HG03108 (cell line): ENCODE measurements at regions not wholly inside any gene's neighbourhood (a gene's known extent, or its start where the extent isn't known, plus 50 kb on each side); places are given as distances from the start of the nearest gene placed in this dataset.

Source experiments
- ATAC-seq: cut with Tn5 transposase; IDR thresholded peaks from one replicate; pipeline ENCODE4 v1.9.1; 2021; ENCODE audit warnings: moderate library complexity; ENCODE audit not compliant: unreplicated experiment

DNA sequence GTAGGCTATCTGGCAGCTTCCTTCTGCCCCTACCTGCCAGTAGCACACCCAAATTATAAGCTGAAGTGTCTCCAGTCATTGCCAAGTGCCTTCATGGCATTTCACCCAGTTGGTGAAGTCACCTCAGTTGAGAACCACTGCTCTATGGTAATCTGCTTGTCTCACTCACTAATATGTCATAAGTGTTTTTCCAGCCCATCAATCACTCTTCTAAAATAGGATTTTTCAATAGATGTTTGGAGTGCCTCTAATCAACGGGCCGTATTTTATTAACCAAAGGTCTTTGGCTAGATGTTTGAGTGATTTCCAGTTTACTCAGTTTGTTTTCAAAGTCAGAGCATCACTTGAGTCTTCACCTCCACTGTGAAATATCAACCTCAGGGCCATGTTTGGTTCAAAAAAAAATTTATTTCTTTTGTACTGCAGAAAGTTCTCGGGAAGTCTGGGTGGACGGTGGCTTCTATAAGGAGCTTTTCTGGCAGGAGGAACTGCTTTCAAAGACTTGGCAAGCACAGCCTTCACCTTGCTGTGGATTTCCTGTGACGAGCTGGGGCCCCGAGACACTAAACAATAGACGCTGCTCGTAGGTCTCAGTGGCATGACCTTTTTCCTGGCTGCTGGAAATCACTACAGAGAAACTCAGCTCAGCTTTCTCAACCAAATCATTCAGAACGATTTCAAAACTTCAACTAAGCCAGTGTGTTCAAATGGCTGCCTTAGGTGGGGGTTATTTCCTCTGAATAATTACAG is 95.2 kb upstream of the FOXF1 start:
- ATAC-seq = no peak

DNA sequence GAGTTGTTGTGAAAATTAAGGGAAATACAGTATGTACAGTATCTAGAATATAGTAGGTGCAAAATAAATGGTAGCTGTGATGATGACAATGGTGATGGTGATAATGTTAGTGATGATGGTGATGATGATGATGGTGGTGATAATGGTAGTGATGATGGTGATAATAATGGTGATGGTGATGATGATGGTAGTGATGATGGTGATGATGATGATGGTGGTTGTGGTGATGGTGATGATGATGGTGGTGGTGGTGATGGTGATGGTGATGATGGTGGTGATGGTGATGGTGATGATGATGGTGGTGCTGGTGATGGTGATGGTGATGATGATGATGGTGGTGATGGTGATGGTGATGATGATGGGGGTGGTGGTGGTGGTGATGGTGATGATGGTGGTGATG is 91.3 kb upstream of the FOXF1 start:
- ATAC-seq = no peak

DNA sequence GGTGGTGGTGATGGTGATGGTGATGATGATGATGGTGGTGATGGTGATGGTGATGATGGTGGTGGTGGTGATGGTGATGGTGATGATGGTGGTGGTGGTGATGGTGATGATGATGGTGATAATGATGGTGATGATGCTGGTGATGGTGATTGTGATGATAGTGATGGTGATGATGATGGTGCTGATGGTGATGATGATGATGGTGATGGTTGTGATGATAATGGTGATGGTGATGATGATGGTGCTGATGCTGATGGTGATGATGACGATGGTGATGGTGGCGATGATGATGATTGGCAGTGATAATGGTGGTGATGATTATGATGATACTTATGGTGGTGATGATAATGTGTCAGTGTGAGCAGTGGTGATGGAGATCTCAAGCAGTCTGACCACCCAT is 90.8 kb upstream of the FOXF1 start:
- ATAC-seq = no peak

DNA sequence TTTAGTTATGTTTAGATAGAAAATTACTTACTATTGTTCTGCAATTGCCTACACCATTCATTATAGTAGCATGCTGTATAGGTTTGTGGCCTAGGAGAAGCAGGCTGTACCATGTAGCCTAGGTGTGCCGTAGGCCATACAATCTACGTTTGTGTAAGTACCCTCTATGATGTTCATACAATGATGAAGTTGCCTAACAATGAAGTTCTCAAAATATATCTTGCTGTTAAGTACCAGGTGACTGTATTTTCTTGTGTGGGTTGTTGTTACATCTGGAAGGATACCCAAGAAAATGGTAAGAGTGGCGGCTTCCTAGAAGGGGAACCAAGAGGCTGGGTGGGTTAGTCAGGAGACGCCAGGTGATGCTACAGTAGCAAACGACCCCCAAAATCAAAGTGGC is 88.3 kb upstream of the FOXF1 start:
- no peak for ATAC-seq

DNA sequence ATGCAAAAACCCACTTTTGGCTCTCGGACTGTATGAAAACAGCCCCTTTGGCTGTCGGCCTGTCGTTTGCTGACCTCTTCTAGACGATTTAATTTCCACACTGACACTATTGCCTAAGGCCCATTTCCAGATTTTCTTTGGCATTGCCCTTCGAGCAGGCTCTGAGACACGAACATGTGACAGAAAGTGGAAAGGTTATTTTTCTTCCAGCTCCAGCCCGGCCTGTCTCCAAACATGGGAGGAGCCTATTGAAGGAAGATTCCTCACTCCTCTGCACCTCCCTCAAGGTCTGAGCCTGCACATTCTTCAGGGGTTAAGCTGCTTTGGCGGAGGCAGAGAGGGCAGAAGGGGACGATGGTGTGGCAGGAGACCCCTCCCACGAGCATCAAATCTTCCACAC is 85.9 kb upstream of the FOXF1 start:
- no peak for ATAC-seq

DNA sequence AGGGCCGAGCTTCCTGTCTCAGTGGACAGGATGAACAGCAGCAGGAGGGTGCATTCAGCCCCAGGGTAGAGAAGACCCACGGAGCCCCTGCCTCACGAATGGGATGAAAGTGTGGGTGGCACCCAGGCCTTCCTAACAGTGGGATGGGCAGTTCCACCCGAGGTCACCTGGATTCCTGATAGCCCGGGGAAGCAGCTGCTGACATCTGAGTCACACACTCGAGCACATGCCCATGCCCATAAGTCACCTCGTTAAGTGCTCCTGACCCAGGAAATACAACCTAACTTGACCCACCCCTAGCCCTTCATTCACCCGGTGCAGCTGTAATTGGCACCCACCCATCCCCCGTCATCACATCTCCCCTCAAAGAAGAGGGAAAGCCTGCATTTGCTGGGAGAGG is 85.3 kb upstream of the FOXF1 start:
- ATAC-seq = no peak

DNA sequence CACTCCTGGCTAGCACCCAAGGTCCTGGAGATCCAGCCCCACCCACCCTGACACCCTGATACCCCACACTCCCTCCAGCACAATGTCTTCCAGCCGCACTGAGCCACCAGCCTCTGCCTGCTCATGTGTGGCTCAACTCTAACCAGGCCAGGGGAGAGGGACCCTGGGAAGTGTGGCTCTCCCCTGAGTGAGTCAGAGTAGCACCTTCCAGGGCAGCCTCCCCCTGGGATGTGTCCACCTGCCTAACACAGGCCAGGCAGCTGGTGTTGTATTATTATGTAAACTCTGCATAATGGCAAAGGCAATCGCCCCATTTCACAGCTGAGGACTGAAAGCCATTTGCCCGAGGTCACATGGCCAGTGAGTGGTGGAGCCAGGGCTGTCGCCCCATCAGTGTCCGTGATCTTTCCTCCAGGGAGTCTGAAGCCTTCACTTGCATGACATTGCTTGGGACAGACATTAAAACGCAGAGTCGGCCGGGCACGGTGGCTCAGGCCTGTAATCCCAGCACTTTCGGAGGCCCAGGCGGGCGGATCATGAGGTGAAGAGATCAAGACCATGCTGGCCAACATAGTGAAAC is 84.2 kb upstream of the FOXF1 start:
- ATAC-seq = no peak

DNA sequence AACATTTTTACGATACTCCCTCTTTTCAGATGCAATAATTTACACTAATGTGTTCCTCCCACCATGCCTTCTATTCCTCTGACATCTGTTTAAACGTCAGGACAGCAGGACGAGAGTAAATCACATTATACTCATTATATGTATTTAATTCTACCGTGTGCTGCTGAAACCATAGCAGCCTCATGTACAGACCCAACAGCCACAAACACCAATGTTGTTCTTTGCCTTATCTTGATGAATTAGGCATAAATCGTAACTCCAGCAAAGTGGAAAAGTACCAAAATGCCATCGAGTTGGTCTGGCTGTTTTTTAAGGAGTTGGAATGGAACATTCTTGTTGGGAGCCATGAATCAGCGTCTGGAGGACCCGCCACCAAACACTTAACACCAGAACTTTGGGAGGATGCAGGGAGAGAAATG is 82.9 kb upstream of the FOXF1 start:
- no peak for ATAC-seq

DNA sequence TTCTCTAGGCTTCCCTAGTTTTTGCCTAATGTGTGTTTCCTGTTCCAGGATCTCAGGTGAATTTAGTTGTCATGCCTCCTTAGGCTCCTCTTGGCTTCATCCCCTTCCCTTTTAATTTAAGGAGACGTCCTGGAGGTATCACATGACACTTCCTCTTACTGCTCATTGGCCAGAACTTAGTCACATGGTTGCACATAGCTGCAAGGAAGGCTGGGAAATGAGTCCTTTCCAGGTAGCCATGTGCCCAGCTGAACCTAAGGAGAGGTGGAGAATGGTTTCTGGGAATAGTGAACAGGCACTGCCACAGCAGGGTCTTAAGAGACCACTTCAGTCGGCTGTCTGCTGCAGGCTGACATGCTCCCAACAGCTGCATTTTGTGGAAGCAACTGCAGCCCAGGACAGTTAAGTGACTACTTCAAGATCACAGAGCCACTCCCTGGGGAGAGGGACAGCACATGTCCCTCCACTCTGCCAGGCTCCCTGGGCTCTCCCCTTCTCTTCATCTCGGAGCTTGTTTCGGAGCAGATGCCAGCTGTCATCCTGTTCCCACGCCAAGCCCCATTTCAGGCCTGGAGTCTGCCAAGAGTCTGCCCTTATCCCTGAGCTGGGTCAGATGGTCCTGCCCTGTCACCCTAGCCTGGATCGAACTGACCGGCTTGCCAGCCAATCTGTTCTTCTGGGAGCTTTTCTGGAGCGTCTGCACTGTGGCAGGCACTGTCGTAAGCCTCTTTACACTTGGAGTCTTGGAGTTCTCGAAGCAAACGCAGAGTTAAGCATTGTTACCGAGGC is 81.4 kb upstream of the FOXF1 start:
- ATAC-seq = no peak

DNA sequence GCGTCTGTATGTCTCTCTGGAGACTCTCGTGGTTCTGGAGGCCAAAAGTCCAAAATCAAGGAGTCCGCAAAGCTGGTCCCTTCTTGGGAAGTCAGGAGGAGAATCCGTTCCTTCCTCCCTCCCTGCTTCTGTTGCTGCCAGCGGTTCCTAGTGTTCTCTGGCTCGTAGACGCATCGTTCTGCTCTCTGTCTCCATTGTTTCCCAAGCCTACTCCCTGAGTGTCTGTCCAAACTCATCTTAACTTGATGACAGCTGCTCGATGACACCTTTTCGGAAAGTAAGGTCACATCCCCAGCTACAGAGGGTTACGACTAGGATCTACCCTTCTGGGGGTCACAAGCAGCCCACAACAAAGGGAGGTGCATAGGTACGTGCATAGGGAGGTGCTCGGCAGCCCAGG is 80.7 kb upstream of the FOXF1 start:
- no peak for ATAC-seq

DNA sequence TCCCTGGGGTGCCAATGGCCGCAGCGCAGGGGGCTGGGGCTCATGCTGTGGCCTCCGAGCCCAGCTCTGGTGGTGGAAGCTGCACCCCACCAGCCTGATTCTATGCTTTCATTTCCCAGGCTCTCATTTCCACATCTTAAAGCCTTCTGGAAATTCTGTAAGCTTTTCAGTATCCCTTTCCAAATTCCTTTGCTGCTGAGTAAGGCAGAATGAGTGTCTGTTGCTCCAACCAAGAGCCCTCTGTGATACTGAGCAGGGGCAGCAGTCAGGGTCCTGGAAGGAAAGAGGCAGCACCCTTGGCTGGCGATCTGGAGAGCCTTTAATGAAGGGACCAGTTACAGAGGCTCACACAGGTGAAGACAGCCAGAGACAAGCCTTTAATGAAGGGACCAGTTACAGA is 79.5 kb upstream of the FOXF1 start:
- ATAC-seq = no peak

DNA sequence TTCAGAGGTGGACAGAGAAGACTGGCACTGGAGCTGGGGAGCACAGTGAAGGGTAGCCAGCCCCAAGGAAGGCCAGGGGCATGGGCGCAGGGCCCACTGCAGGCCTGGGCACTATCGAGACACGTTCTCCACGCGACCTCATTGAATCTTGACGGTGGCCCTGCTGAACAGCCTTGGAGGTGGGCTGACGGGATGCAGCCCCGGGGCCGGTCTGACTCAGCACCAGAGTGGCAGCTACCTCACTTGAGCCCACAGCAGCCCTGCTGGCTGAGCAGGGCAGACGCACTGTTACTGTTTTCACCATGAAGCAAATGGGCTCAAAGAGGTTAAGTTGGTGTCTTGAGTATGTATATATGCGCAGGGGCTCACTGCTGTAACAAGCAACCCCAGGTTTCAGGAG is 78.8 kb upstream of the FOXF1 start:
- no peak for ATAC-seq

DNA sequence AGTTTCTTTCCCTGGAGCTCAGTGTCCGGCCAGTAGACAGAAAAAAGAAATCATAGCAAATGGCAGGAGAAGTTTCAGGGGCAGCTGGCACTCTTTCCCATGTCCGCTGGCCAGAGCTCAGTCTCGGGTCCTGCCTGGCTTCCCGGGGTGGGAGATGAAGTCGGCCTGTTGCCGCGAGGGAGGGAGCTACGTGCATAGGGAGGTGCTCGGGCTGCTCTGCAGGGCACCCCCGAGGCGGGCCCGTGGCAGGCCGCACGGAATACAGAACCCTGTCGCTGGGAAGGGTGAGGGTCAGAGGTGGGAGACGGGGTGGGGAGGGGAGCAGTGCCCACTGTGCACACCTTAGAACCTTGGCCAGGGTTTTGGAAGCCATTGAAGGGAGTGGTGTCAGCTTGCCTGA is 78.3 kb upstream of the FOXF1 start:
- ATAC-seq = no peak

DNA sequence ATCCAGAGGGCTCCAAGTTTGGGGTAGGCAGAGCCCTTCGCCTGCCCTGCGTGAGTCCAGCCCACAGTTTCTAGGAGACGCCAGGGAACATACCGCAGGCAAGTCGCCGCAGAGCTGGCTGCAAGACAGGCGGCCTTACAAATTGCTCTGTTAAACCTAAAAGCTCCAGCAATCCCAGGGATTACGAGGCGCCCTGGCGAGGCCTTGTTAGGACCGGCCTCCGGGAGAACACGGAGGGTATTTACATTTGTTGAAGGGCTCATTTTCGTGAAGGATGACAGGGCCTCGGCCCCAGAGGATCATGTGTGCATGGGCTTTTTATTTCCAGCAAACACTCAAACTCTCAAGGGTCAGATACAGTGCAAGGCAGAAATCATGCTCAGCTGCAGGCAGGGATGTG is 77.6 kb upstream of the FOXF1 start:
- ATAC-seq = no peak

DNA sequence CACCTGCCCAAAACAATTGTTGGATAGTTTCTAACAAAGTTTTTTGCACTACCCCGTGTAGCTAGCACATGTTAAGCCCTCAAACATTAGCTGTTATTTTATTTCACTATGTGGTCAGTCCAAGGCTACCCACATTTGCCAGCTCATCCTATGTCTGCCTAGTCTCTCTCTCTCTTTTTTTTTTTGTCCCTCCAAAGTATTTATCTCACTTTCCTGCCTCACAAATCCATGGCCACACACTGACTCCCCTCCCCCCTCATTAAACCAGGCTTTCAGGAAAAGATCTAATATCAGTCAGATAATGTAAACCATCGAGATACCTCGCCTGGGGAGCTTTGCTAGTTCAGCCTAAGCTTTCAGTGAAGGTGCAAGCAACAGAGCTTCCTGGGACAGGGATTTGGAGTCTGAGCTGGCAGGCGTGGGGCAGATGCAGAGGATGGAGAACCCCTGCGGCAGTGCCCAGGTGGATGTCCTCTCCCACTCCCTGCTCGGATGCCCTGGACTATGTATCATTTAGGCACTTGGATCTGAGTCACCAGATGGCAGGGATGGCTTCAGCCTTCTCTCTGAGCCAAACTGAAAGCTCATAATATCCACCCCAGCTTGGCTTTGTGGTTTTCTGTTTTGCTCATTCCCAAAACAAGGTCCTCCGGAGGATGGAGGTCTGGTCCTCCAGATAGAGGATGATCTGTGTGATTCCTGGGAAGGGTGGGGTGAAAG is 73.7 kb upstream of the FOXF1 start:
- no peak for ATAC-seq

DNA sequence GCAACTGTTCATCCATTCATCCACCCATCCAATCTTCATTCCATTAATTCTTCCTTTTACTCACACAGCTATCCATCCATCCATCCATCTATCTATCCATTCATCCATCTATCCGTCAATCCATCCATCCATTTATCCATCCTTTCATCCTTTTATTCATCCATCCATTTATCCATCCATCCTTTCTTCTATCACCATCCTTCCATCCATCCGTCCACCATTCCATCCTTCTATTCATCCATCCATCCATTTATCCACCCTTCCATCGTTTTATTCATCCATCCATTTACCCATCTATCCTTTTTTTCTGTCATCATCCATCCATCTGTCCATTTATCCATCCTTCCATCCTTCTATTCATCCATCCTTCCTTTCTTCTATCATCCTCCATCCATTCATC is 73.0 kb upstream of the FOXF1 start:
- ATAC-seq = no peak

DNA sequence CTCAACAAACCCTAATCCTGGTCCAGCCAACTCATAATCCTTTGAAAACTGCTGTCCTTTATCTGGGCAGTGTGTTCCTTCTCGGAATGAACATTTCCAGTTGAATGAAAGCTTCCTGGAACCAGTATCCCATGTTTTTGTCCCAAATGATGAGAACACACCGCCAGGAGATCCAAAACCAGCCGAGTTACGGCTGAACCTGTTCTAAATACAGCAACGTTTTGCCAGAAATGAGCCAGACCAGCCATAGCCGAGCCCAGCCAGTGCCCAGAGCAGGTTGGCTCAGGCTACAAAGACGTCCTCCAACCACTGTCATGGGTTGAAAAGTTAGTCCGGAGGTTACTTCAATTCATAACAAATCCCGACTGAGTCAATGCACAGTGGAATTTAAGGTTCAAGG is 67.6 kb upstream of the FOXF1 start:
- ATAC-seq = no peak

DNA sequence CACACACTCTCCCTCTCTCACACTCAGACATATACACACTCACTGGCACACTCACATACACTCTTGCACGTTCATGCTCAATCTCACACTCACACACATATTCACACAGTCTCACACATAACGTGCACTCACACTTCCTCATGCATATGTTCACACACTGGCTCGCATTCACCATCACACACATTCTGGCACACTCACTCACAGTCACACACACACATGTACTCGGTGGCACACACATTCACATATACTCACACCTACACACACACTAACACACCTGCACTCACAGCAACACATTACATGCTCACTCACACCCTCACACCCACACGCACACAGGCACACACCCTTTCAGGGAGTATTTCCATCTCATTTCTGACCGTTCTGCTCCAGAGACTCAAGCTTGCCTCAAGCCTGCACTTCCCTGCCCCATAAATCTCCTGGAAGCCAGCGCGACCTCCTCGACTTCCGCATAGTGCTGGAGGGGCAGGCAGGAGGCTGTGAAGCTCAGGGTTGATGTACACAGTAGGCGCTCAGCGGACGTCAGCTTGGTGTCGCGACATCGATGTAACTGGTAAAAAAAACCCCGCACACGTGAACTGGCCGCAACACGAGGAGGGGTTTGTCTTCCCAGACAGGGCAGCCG is 66.7 kb upstream of the FOXF1 start:
- no peak for ATAC-seq

DNA sequence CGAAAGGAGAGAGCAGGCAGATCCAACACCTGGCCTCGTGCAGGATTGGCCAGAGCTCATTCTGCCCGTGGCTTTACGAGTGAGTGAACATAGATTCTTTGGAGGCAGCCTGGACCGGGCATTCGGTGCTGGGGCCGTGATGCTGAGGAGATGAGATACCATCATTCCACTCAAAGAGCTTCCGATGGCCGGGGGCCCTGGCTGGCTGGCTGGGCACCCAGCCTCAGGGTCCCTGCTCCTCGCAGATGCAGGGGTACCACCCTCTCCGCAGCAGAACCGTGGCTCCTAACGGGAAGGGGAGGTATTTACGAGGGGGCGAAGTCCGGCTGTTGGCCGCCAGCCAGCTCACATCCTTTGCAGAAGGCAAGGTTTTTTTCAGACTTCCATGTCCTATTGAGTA is 66.1 kb upstream of the FOXF1 start:
- ATAC-seq = no peak

DNA sequence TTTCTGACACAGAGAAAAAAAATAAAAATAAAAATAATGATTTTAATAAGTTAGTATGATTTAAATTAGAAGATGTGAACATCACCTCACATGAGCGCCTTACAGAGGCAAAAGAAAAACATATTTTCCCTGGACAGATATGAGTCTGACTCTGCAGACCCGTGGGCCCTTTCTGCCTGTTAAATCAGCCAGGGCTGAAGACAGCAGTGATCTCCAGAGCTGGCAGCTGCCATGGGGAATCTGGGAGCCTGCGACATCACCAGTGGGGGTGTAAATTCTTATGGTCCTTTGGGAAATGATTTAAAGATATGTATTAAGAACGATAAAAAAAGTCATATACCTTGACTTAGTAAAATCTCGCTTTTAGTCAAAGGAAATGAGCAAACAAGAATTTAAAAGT is 65.7 kb upstream of the FOXF1 start:
- ATAC-seq = no peak

DNA sequence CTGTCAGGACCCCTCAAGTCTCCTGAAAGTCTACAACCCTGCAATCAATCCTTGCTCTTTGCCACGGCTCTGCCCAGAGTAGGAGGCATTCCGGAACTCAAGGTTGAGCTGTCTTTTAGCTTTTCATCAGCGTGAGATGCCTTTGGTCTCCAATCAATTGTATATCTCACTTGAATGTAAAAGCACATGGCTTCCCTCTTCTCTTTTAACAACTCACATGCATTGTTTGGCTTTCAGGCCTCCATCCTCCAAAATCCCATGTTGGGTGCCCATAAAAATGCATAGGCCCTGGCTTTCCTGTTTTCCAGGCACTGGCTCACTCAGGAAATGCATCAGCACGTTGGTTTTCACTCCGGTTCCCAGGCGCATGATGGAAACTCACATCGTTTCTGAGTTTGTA is 64.0 kb upstream of the FOXF1 start:
- no peak for ATAC-seq
